ENCODE measurements at regions not wholly inside any gene's neighbourhood (a gene's known extent, or its start where the extent isn't known, plus 50 kb on each side); places are given as distances from the start of the nearest gene placed in this dataset.

- TF ChIP-seq CTCF (IDR thresholded peaks at IDR 0.05) (no peak), POLR2AphosphoS5 (IDR thresholded peaks at IDR 0.05; ENCODE audit: low read depth, low read length) (no peak), SIN3A (IDR thresholded peaks at IDR 0.05; ENCODE audit: borderline replicate concordance, insufficient read depth, low read depth, low read length) (no peak)
Observed at GRCh38 chr20:6831461-6831860, 64.0 kb downstream of the BMP2 start.

Data from Panc1 (cell line).